GM10248 (cell line): ENCODE measurements at regions not wholly inside any gene's neighbourhood (a gene's known extent, or its start where the extent isn't known, plus 50 kb on each side); places are given as distances from the start of the nearest gene placed in this dataset.

Source experiments
- CTCF ChIA-PET: fragments of 300-600 bp; sonication (Branson Sonifier 250); formaldehyde crosslinking; extraction: SDS; loops from one replicate; lab custom pipeline; 2021; ENCODE audit warnings: antibody characterized with exemption; lab: Yijun Ruan, JAX
- POLR2A ChIA-PET: fragments of 350-650 bp; sonication (Branson Sonifier 250); formaldehyde crosslinking; extraction: SDS; loops from one replicate; lab custom pipeline; 2020; ENCODE audit warnings: antibody characterized with exemption; lab: Yijun Ruan, JAX
- DNase-seq: peaks from one replicate; pipeline ENCODE4 v3.0.0; 2012; ENCODE audit errors: extremely low spot score
- TF ChIP-seq, protein P1 (sequence below): IDR thresholded peaks from 2 replicates; pipeline ENCODE4 v1.5.1; 2012; ENCODE audit warnings: mild to moderate bottlenecking, low read depth; ENCODE audit errors: extremely low read depth, missing control alignments, control extremely low read depth

DNA sequence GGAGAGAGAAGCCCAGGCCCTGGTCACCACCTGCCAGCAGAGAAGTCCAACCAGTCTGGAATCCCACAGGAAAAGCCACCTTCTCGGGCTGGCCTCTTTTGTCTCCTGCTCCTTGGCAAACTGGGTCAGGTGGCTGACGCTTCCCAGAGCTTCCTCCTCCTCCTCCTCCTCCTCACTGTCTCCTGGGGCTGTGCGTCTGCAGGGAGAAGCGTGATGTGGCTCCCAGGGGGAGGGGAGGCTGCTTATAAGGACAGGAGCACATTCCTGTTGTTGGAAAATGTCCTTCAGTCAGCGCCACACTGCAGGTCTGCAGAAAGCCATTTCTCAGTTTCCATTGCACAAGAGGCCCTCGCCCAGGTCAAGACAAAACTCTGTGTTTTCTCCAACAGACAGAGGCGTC is 1316.5 kb downstream of the BRD1 start:
- TF ChIP-seq, protein P1, sequence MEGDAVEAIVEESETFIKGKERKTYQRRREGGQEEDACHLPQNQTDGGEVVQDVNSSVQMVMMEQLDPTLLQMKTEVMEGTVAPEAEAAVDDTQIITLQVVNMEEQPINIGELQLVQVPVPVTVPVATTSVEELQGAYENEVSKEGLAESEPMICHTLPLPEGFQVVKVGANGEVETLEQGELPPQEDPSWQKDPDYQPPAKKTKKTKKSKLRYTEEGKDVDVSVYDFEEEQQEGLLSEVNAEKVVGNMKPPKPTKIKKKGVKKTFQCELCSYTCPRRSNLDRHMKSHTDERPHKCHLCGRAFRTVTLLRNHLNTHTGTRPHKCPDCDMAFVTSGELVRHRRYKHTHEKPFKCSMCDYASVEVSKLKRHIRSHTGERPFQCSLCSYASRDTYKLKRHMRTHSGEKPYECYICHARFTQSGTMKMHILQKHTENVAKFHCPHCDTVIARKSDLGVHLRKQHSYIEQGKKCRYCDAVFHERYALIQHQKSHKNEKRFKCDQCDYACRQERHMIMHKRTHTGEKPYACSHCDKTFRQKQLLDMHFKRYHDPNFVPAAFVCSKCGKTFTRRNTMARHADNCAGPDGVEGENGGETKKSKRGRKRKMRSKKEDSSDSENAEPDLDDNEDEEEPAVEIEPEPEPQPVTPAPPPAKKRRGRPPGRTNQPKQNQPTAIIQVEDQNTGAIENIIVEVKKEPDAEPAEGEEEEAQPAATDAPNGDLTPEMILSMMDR, result no peak
- DNase-seq, result no peak
- ChIA-PET CTCF (no interaction called here), POLR2A (no interaction called here)

- ChIA-PET CTCF (no interaction called here), POLR2A (no interaction called here)
- TF ChIP-seq, protein P1, result no peak
- no peak for DNase-seq
Measured at GRCh38 chr22:48510599-48510998, 1317.1 kb downstream of the BRD1 start.

GRCh38 chr22:48507595-48508350 is 1319.9 kb downstream of the BRD1 start:
- TF ChIP-seq, protein P1, result no peak
- POLR2A ChIA-PET, result no interaction called here
- DNase-seq, result no peak
- CTCF ChIA-PET, result interaction anchor here (2.1 kb wide), 1 partner anchor 15 kb away, joined by 6 read pairs; no protein-coding TSS in a partner anchor

DNA sequence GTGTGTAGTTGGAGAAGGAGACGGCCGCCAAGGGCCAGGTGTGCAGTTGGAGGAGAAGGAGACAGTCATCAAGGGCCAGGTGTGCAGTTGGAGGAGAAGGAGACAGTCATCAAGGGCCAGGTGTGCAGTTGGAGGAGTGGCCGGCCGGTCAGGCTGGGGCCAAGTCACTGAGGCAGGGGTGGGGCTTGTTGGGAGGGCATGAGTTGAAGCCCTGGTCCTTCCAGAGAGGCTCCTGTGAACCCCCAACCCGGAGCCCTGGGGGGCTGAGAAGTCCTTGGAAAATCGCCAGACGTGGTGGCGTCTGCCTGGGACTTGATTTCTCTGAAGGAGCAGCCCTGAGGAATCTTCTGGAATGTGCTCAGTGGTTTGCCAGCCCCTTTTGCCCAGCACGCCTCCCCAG is 1320.5 kb downstream of the BRD1 start:
- ChIA-PET POLR2A (no interaction called here), CTCF (interaction anchor here (2.1 kb wide), 1 partner anchor 14 kb away, joined by 6 read pairs; no protein-coding TSS in a partner anchor)
- TF ChIP-seq, protein P1, result no peak
- no peak for DNase-seq

DNA sequence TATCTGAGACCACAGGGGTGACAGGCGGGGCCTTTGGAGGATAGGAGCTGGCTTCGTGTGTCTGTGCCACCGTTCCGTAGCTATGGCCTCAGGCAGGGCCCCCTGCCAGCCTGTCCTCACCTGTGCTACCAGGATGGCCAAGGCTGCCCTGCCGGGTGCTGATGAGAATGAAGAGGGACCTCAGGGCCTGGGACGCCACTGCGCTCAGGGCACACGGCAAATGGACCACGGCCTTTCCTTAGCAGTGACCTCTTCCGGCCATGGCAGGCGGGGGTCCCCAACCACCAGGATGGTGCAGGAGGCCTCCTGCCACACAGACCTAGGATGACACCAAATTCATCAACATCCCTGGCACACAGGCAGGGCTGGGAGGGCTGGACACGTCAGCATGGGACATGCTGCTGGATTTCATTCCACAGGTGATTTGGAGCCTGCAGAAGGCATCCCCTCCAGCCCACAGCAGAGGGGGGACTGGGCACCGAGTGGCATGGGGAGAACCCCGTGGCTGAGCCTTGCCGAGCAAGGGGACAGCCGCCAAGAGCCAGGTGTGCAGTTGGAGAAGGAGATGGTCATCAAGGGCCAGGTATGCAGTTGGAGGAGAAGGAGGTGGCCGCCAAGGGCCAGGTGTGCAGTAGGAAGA is 1321.0 kb downstream of the BRD1 start:
- TF ChIP-seq, protein P1, result no peak
- ChIA-PET POLR2A (no interaction called here), CTCF (interaction anchor here (3.6 kb wide), 1 partner anchor 14 kb away, joined by 12 read pairs; no protein-coding TSS in a partner anchor)
- no peak for DNase-seq

DNA sequence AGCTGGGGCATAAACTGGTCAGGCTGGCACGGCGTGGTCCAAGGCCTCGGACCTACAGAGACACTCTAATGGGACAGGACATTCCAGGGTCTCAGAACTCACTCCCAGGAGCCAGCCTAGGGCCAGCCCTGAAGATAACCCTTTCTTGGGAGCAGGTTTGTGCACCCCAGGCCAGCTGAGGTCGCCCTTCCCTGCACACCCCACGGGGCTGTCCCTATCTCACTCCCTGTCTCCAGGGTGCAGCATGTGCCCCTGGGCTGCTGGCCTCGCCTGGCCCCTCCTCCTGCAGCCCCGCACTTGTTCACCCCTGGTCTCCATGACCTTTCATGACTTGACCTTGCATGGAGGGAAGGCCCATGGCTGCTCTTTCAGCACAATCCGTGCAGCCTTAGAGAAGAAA is 1321.8 kb downstream of the BRD1 start:
- TF ChIP-seq, protein P1, result no peak
- ChIA-PET CTCF (interaction anchor here (3.6 kb wide), 1 partner anchor 13 kb away, joined by 12 read pairs; no protein-coding TSS in a partner anchor), POLR2A (no interaction called here)
- no peak for DNase-seq
